Vagina (tissue), 2 donors: ENCODE measurements at regions not wholly inside any gene's neighbourhood (a gene's known extent, or its start where the extent isn't known, plus 50 kb on each side); places are given as distances from the start of the nearest gene placed in this dataset.

Experiments used
- DNase-seq, 2 donors: peaks; one replicate each; pipeline ENCODE4 v3.0.0-alpha.2; 2017; ENCODE audit errors: extremely low spot score in 2 of 2
- H3K27ac ChIP-seq: fragments of 200-600 bp; sonication (generic); one replicate; pipeline ENCODE4 v1.5.1; 2019
- H3K27me3 ChIP-seq: fragments of 200-600 bp; sonication (generic); one replicate; pipeline ENCODE4 v1.5.1; 2019
- H3K36me3 ChIP-seq, 2 donors: fragments of 200-600 bp; sonication (generic); one replicate each; pipeline ENCODE4 v1.5.1; 2017 to 2019
- H3K4me1 ChIP-seq: fragments of 200-600 bp; sonication (generic); one replicate; pipeline ENCODE4 v1.5.1; 2019
- H3K4me3 ChIP-seq, 2 donors: fragments of 200-600 bp; sonication (generic); 1 replicate in 1 of 2; 2 replicates in 1 of 2; pipeline ENCODE4 v1.5.1; 2016 to 2019
- H3K9me3 ChIP-seq: fragments of 200-600 bp; sonication (generic); one replicate; pipeline ENCODE4 v1.5.1; 2019
- CTCF ChIP-seq, 3 experiments: fragments of 450-650 bp in 2 of 3; fragments of 200-600 bp in 1 of 3; sonication (generic) in 1 of 3; IDR thresholded peaks; one replicate each; pipeline ENCODE4 v1.5.1; 2017 to 2019; ENCODE audit warnings: antibody characterized with exemption in 3 of 3, mild to moderate bottlenecking in 2 of 3, moderate library complexity in 2 of 3
- POLR2A ChIP-seq, 2 donors: fragments of 450-650 bp; IDR thresholded peaks; one replicate each; pipeline ENCODE4 v1.6.1; 2017; ENCODE audit warnings: antibody characterized with exemption in 2 of 2, mild to moderate bottlenecking in 2 of 2, moderate library complexity in 2 of 2
- POLR2AphosphoS5 ChIP-seq, 2 donors: sonication (generic); formaldehyde crosslinking; IDR thresholded peaks; one replicate each; pipeline ENCODE4 v1.9.0; 2017; ENCODE audit warnings: antibody characterized with exemption in 2 of 2, mild to moderate bottlenecking in 2 of 2, low read depth in 1 of 2; ENCODE audit not compliant: insufficient read depth in 1 of 2
- intact Hi-C: fragments of 100-400 bp; cut with DNase I; formaldehyde crosslinking; loops from one replicate; pipeline ENCODE4 v1.15.1; 2023

- TF ChIP-seq CTCF (IDR thresholded peaks at IDR 0.05) (no peak), POLR2A (IDR thresholded peaks at IDR 0.05) (no peak), POLR2AphosphoS5 (IDR thresholded peaks at IDR 0.05; ENCODE audit: insufficient read depth in 1 of 2, low read depth in 1 of 2) (no peak)
- H3K36me3 ChIP-seq: no peaks in the 10 kb centered on the region
- no peaks in the 10 kb centered on the region for H3K27me3 ChIP-seq
- intact Hi-C loops: no loop called here
- no peak for DNase-seq
- H3K27ac ChIP-seq: no peak overlapping the region
- H3K4me3 ChIP-seq: no peak overlapping the region
- H3K9me3 ChIP-seq: no peaks in the 10 kb centered on the region
- no peaks in the 10 kb centered on the region for H3K4me1 ChIP-seq
Measured at GRCh38 chrX:94414746-94415145, 740.7 kb downstream of the FAM133A start.

- H3K27ac ChIP-seq: no peak overlapping the region
- intact Hi-C loops: no loop called here
- H3K9me3 ChIP-seq: no peaks in the 10 kb centered on the region
- TF ChIP-seq CTCF (IDR thresholded peaks at IDR 0.05) (no peak), POLR2AphosphoS5 (IDR thresholded peaks at IDR 0.05; ENCODE audit: insufficient read depth in 1 of 2, low read depth in 1 of 2) (no peak), POLR2A (IDR thresholded peaks at IDR 0.05) (no peak)
- DNase-seq: no peak
- no peak overlapping the region for H3K4me3 ChIP-seq
- no peaks in the 10 kb centered on the region for H3K4me1 ChIP-seq
- no peaks in the 10 kb centered on the region for H3K36me3 ChIP-seq
- no peaks in the 10 kb centered on the region for H3K27me3 ChIP-seq
Measured at GRCh38 chrX:94418065-94418464, 744.1 kb downstream of the FAM133A start.

GRCh38 chrX:94424456-94424855 is 750.5 kb downstream of the FAM133A start:
- intact Hi-C loops: no loop called here
- no peak for DNase-seq
- no peak overlapping the region for H3K27ac ChIP-seq

GRCh38 chrX:94430091-94430490 is 756.1 kb downstream of the FAM133A start:
- H3K9me3 ChIP-seq: no peaks in the 10 kb centered on the region
- H3K36me3 ChIP-seq: no peaks in the 10 kb centered on the region
- no peak overlapping the region for H3K4me3 ChIP-seq
- intact Hi-C loops: no loop called here
- H3K27me3 ChIP-seq: no peaks in the 10 kb centered on the region
- H3K4me1 ChIP-seq: no peaks in the 10 kb centered on the region
- no peak for TF ChIP-seq POLR2A (IDR thresholded peaks at IDR 0.05)
- no peak for TF ChIP-seq CTCF (IDR thresholded peaks at IDR 0.05)
- TF ChIP-seq POLR2AphosphoS5 (IDR thresholded peaks at IDR 0.05; ENCODE audit: insufficient read depth in 1 of 2, low read depth in 1 of 2): no peak
- H3K27ac ChIP-seq: no peak overlapping the region
- no peak for DNase-seq

More at GRCh38 chrX:94424456-94424855, 750.5 kb downstream of the FAM133A start:
- Histone ChIP-seq H3K9me3 (no peaks in the 10 kb centered on the region), H3K27me3 (no peaks in the 10 kb centered on the region), H3K36me3 (no peaks in the 10 kb centered on the region), H3K4me1 (no peaks in the 10 kb centered on the region), H3K4me3 (no peak overlapping the region)
- TF ChIP-seq POLR2A (IDR thresholded peaks at IDR 0.05) (no peak), POLR2AphosphoS5 (IDR thresholded peaks at IDR 0.05; ENCODE audit: insufficient read depth in 1 of 2, low read depth in 1 of 2) (no peak), CTCF (IDR thresholded peaks at IDR 0.05) (no peak)

- Histone ChIP-seq H3K36me3 (no peaks in the 10 kb centered on the region), H3K4me3 (no peak overlapping the region), H3K9me3 (no peaks in the 10 kb centered on the region), H3K27ac (no peak overlapping the region), H3K4me1 (no peaks in the 10 kb centered on the region), H3K27me3 (no peaks in the 10 kb centered on the region)
- TF ChIP-seq POLR2AphosphoS5 (IDR thresholded peaks at IDR 0.05; ENCODE audit: insufficient read depth in 1 of 2, low read depth in 1 of 2) (no peak), CTCF (IDR thresholded peaks at IDR 0.05) (no peak), POLR2A (IDR thresholded peaks at IDR 0.05) (no peak)
- DNase-seq: no peak
- intact Hi-C loops: no loop called here
Measured at GRCh38 chrX:94435799-94436198, 761.8 kb downstream of the FAM133A start.
